ENCODE measurements at regions not wholly inside any gene's neighbourhood (a gene's known extent, or its start where the extent isn't known, plus 50 kb on each side); places are given as distances from the start of the nearest gene placed in this dataset.
"Not testable (repeated sequence)": the region's sequence is repeated elsewhere in the genome, so short reads cannot be mapped to it uniquely, and the experiment has no call there.

- DNase-seq (ENCODE audit: low spot score), result no peak
These were observed 120.2 kb upstream of the CREB1 start for GRCh38 chr2:207409517-207409916.

- DNase-seq (ENCODE audit: low spot score), result no peak
These were observed 116.9 kb upstream of the CREB1 start for GRCh38 chr2:207412787-207413310.

- no peak for DNase-seq (ENCODE audit: low spot score)
These were observed 116.3 kb upstream of the CREB1 start for GRCh38 chr2:207413376-207413907.

- DNase-seq (ENCODE audit: low spot score), result no peak
These were observed 113.7 kb upstream of the CREB1 start for GRCh38 chr2:207416111-207416510.

GRCh38 chr2:207416900-207417299 lies 112.9 kb upstream of the CREB1 start:
- DNase-seq (ENCODE audit: low spot score), result no peak

- no peak for DNase-seq (ENCODE audit: low spot score)
These were observed 112.5 kb upstream of the CREB1 start for GRCh38 chr2:207417301-207417718.

GRCh38 chr2:207418419-207418818 lies 111.3 kb upstream of the CREB1 start:
- DNase-seq (ENCODE audit: low spot score), result no peak

GRCh38 chr2:207419331-207419730 lies 110.4 kb upstream of the CREB1 start:
- DNase-seq (ENCODE audit: low spot score), result no peak

- no peak for DNase-seq (ENCODE audit: low spot score)
These were observed 108.1 kb upstream of the CREB1 start for GRCh38 chr2:207421671-207422070.

- DNase-seq (ENCODE audit: low spot score), result no peak
These were observed 107.4 kb upstream of the CREB1 start for GRCh38 chr2:207422380-207422779.

GRCh38 chr2:207423886-207424285 lies 105.9 kb upstream of the CREB1 start:
- DNase-seq (ENCODE audit: low spot score), result no peak

- no peak for DNase-seq (ENCODE audit: low spot score)
These were observed 101.8 kb upstream of the CREB1 start for GRCh38 chr2:207427986-207428385.

- no peak for DNase-seq (ENCODE audit: low spot score)
These were observed 101.2 kb upstream of the CREB1 start for GRCh38 chr2:207428573-207428972.

- DNase-seq (ENCODE audit: low spot score), result no peak
These were observed 97.3 kb upstream of the CREB1 start for GRCh38 chr2:207432453-207432852.

GRCh38 chr2:207434306-207434705 lies 95.5 kb upstream of the CREB1 start:
- no peak for DNase-seq (ENCODE audit: low spot score)

- no peak for DNase-seq (ENCODE audit: low spot score)
These were observed 94.8 kb upstream of the CREB1 start for GRCh38 chr2:207434899-207435465.

GRCh38 chr2:207437136-207437523 lies 92.6 kb upstream of the CREB1 start:
- no peak for DNase-seq (ENCODE audit: low spot score)

GRCh38 chr2:207437524-207438143 lies 92.1 kb upstream of the CREB1 start:
- no peak for DNase-seq (ENCODE audit: low spot score)

- no peak for DNase-seq (ENCODE audit: low spot score)
These were observed 91.2 kb upstream of the CREB1 start for GRCh38 chr2:207438414-207439126.

GRCh38 chr2:207439881-207440280 lies 89.9 kb upstream of the CREB1 start:
- DNase-seq (ENCODE audit: low spot score), result not testable (repeated sequence)

- DNase-seq (ENCODE audit: low spot score), result no peak
These were observed 85.0 kb upstream of the CREB1 start for GRCh38 chr2:207444756-207445155.

GRCh38 chr2:207446653-207447052 lies 83.1 kb upstream of the CREB1 start:
- no peak for DNase-seq (ENCODE audit: low spot score)

- no peak for DNase-seq (ENCODE audit: low spot score)
These were observed 81.8 kb upstream of the CREB1 start for GRCh38 chr2:207448006-207448405.

Data from hematopoietic multipotent progenitor cell treated with erythropoietin and hydrocortisone succinate and interleukin-3 and kit ligand, for 17 days (in vitro differentiated cells).